GM12878 (cell line): ENCODE measurements at regions not wholly inside any gene's neighbourhood (a gene's known extent, or its start where the extent isn't known, plus 50 kb on each side); places are given as distances from the start of the nearest gene placed in this dataset.

ENCODE experiments used
- ATAC-seq: fragments of 200-7000 bp; cut with Tn5 transposase; 3 replicates; pipeline ENCODE4 v1.9.1; 2020; ENCODE audit warnings: mild to moderate bottlenecking, moderate library complexity
- BruUV-seq: library from RNA; stranded (reverse); fragments of 400-500 nt; replicated peaks from 2 replicates; lab custom pipeline; 2021; lab: Mats Ljungman, UMichigan
- CTCF ChIA-PET: fragments of 300-600 bp; sonication (Branson Sonifier 250); formaldehyde crosslinking; extraction: SDS; loops from one replicate; lab custom pipeline; 2021; ENCODE audit warnings: inconsistent platforms; lab: Yijun Ruan, JAX
- POLR2A ChIA-PET: fragments of 350-600 bp; formaldehyde crosslinking; extraction: SDS; loops from one replicate; lab custom pipeline; 2021; ENCODE audit warnings: inconsistent platforms; lab: Charles Lee
- RAD21 ChIA-PET: fragments of 300-600 bp; sonication (Branson Sonifier 250); formaldehyde crosslinking; loops from one replicate; lab custom pipeline; 2023; ENCODE audit warnings: antibody characterized with exemption; ENCODE audit not compliant: unreplicated experiment; lab: Charles Lee
- SMC1A ChIA-PET: fragments of 300-600 bp; sonication (Branson Sonifier 250); formaldehyde crosslinking; loops from one replicate; lab custom pipeline; 2023; ENCODE audit not compliant: unreplicated experiment, uncharacterized antibody; lab: Charles Lee
- DNase-seq: peaks from one replicate; pipeline ENCODE4 v3.0.0-alpha.2; 2011; ENCODE audit warnings: low read depth, low spot score
- FAIRE-seq: peaks from 3 replicates; lab custom pipeline; 2011; peaks lifted over from hg19 to GRCh38; lab: Jason Lieb, UNC
- H2AFZ ChIP-seq: 2 replicates; pipeline ENCODE4 v1.6.0; 2011; ENCODE audit warnings: low read depth, low read length, control low read depth; ENCODE audit not compliant: control insufficient read depth
- H3K27ac ChIP-seq: 2 replicates; pipeline ENCODE4 v1.5.1; 2011; ENCODE audit warnings: control low read depth; ENCODE audit not compliant: control insufficient read depth, insufficient read depth
- H3K27me3 ChIP-seq, 2 experiments: replicated peaks in 1 of 2; 2 replicates each; pipeline versions ENCODE4 v1.6.0 to v1.6.1; 2011; ENCODE audit warnings: low read length in 1 of 2; ENCODE audit not compliant: control insufficient read depth in 2 of 2, insufficient read depth in 2 of 2
- H3K36me3 ChIP-seq, 2 experiments: 2 replicates each; pipeline ENCODE4 v1.5.1; 2011; ENCODE audit warnings: low read length in 1 of 2; ENCODE audit not compliant: control insufficient read depth in 2 of 2, insufficient read depth in 2 of 2
- H3K4me1 ChIP-seq: 2 replicates; pipeline ENCODE4 v1.6.1; 2011; ENCODE audit warnings: mild to moderate bottlenecking, low read length, moderate library complexity, mixed read lengths; ENCODE audit not compliant: control insufficient read depth, insufficient read depth
- H3K4me2 ChIP-seq: 2 replicates; pipeline ENCODE4 v1.6.0; 2011; ENCODE audit warnings: control low read depth; ENCODE audit not compliant: control insufficient read depth, insufficient read depth
- H3K4me3 ChIP-seq: fragments of 200-600 bp; sonication (generic); 2 replicates; pipeline ENCODE4 v1.5.1; 2016
- H3K79me2 ChIP-seq: 2 replicates; pipeline ENCODE4 v1.6.0; 2011; ENCODE audit warnings: low read length; ENCODE audit not compliant: control insufficient read depth, insufficient read depth
- H3K9ac ChIP-seq: 2 replicates; pipeline ENCODE4 v1.8.0; 2011; ENCODE audit warnings: low read length, control low read depth, mixed read lengths; ENCODE audit not compliant: control insufficient read depth, insufficient read depth
- H3K9me3 ChIP-seq: replicated peaks from 3 replicates; pipeline ENCODE4 v1.5.1; 2011; ENCODE audit warnings: mild to moderate bottlenecking, low read length; ENCODE audit not compliant: control insufficient read depth, insufficient read depth
- H4K20me1 ChIP-seq: 2 replicates; pipeline ENCODE4 v1.6.0; 2011; ENCODE audit not compliant: control insufficient read depth, insufficient read depth
- CBFB ChIP-seq: IDR thresholded peaks from 2 replicates; pipeline ENCODE4 v1.6.1; 2016; ENCODE audit warnings: antibody characterized with exemption, low read depth
- CBX3 ChIP-seq: fragments of 200-600 bp; sonication (generic); IDR thresholded peaks from 2 replicates; pipeline ENCODE4 v1.6.1; 2016; ENCODE audit warnings: low read depth, borderline replicate concordance
- IKZF1 ChIP-seq: fragments of 450-650 bp; conservative IDR thresholded peaks from 2 replicates; pipeline ENCODE4 v1.6.1; 2017; ENCODE audit warnings: antibody characterized with exemption, mild to moderate bottlenecking
- KLF5 ChIP-seq: fragments of 450-650 bp; IDR thresholded peaks from 2 replicates; pipeline ENCODE4 v1.6.1; 2014; ENCODE audit warnings: mild to moderate bottlenecking; ENCODE audit not compliant: partially characterized antibody
- MEF2B ChIP-seq: fragments of 450-650 bp; IDR thresholded peaks from 2 replicates; pipeline ENCODE4 v1.6.1; 2018; ENCODE audit warnings: mild to moderate bottlenecking, moderate library complexity; ENCODE audit not compliant: partially characterized antibody, poor library complexity, severe bottlenecking
- MTA3 ChIP-seq: IDR thresholded peaks from 2 replicates; pipeline ENCODE4 v1.6.1; 2012; ENCODE audit warnings: low read length, inconsistent platforms, borderline replicate concordance
- NFXL1 ChIP-seq: fragments of 450-650 bp; IDR thresholded peaks from 2 replicates; pipeline ENCODE4 v1.6.1; 2017; ENCODE audit warnings: antibody characterized with exemption, mild to moderate bottlenecking, borderline replicate concordance
- PKNOX1 ChIP-seq: fragments of 450-650 bp; IDR thresholded peaks from 2 replicates; pipeline ENCODE4 v1.6.1; 2016; ENCODE audit warnings: mild to moderate bottlenecking
- POLR2A ChIP-seq: IDR thresholded peaks from 2 replicates; pipeline ENCODE4 v1.6.1; 2011; ENCODE audit warnings: low read depth, mild to moderate bottlenecking, low read length
- POLR2AphosphoS5 ChIP-seq: IDR thresholded peaks from 2 replicates; pipeline ENCODE4 v1.6.1; 2011; ENCODE audit warnings: mild to moderate bottlenecking, low read length, inconsistent platforms
- RBBP5 ChIP-seq: fragments of 200-600 bp; sonication (generic); conservative IDR thresholded peaks from 2 replicates; pipeline ENCODE4 v1.6.1; 2016
- SKIL ChIP-seq: fragments of 450-650 bp; IDR thresholded peaks from 2 replicates; pipeline ENCODE4 v1.6.1; 2017; ENCODE audit warnings: mild to moderate bottlenecking, low read depth, inconsistent platforms; ENCODE audit not compliant: poor library complexity, severe bottlenecking
- SMC3 ChIP-seq: IDR thresholded peaks from 2 replicates; pipeline ENCODE4 v1.6.1; 2011; ENCODE audit warnings: low read length, improper control_type of control experiment, borderline replicate concordance
- TARDBP ChIP-seq: IDR thresholded peaks from 2 replicates; pipeline ENCODE4 v1.6.1; 2016; ENCODE audit warnings: borderline replicate concordance
- ZBTB33 ChIP-seq: fragments of 450-650 bp; IDR thresholded peaks from 2 replicates; pipeline ENCODE4 v1.6.1; 2017; ENCODE audit warnings: mild to moderate bottlenecking
- ZNF207 ChIP-seq: fragments of 450-650 bp; IDR thresholded peaks from 2 replicates; pipeline ENCODE4 v1.6.1; 2014; ENCODE audit warnings: antibody characterized with exemption, mild to moderate bottlenecking, borderline replicate concordance
- ZZZ3 ChIP-seq: IDR thresholded peaks from 2 replicates; pipeline ENCODE4 v1.6.1; 2011; ENCODE audit warnings: low read depth; ENCODE audit not compliant: control insufficient read depth, insufficient read length
- WGBS: methylation state at CpG from one replicate; pipeline ENCODE4 v1.1.6; 2016; ENCODE audit warnings: low lambda C conversion rate; ENCODE audit not compliant: insufficient replicate concordance, insufficient coverage; ENCODE audit errors: missing lambda C conversion rate; 5-methylcytosine and 5-hydroxymethylcytosine counted together
- in situ Hi-C: fragments of 300-500 bp; cut with MboI; formaldehyde crosslinking; loops from 9 replicates; pipeline ENCODE4 v1.14.3; 2018; ENCODE audit warnings: mixed read lengths
- intact Hi-C: fragments of 100-400 bp; cut with micrococcal nuclease; formaldehyde crosslinking; loops from one replicate; pipeline ENCODE4 v1.14.2; 2022; ENCODE audit not compliant: unreplicated experiment

GRCh38 chr2:222782201-222782730 is 78.6 kb upstream of the ACSL3 start (continued):
- no peak for TF ChIP-seq ZZZ3
- TF ChIP-seq ZNF207 = no peak
- TF ChIP-seq SMC3 = no peak
- TF ChIP-seq PKNOX1 = no peak
- no peak for TF ChIP-seq ZBTB33
- no peak for TF ChIP-seq CBFB
- no peak for TF ChIP-seq RBBP5
- no peak for TF ChIP-seq MTA3

GRCh38 chr2:222783592-222783991 is 77.2 kb upstream of the ACSL3 start:
- no peaks in the 10 kb centered on the region for H3K27me3 ChIP-seq
- TF ChIP-seq POLR2AphosphoS5 (no peak), IKZF1 (no peak), SKIL (no peak), TARDBP (no peak), CBX3 (no peak), POLR2A (no peak), KLF5 (no peak), NFXL1 (no peak), MEF2B (no peak), ZZZ3 (no peak)
- H3K27ac ChIP-seq = no peak overlapping the region
- FAIRE-seq (no peak), ATAC-seq (no peak), DNase-seq (no peak)
- H3K4me3 ChIP-seq = no peak overlapping the region
- WGBS = 36% methylated on average over 1 of the region's 1 CpG
- no peaks in the 10 kb centered on the region for H3K4me1 ChIP-seq
- no peak overlapping the region for H3K9ac ChIP-seq
- H3K36me3 ChIP-seq = no peaks in the 10 kb centered on the region
- ChIA-PET POLR2A (interaction anchor here (0.7 kb wide), 1 partner anchor 46 kb away, joined by 3 read pairs; no protein-coding TSS in a partner anchor), RAD21 (no interaction called here), SMC1A (interaction anchor here (1.1 kb wide), 1 partner anchor 10 kb away, joined by 3 read pairs; no protein-coding TSS in a partner anchor), CTCF (no interaction called here)
- H3K9me3 ChIP-seq = no peaks in the 10 kb centered on the region
- no peaks in the 10 kb centered on the region for H3K79me2 ChIP-seq
- no TSS peak for BruUV-seq
- in situ Hi-C loops = no loop called here
- no peak overlapping the region for H3K4me2 ChIP-seq
- H4K20me1 ChIP-seq = no peaks in the 10 kb centered on the region
- no peak overlapping the region for H2AFZ ChIP-seq
- intact Hi-C loops = no loop called here
